ENCODE measurements at regions not wholly inside any gene's neighbourhood (a gene's known extent, or its start where the extent isn't known, plus 50 kb on each side); places are given as distances from the start of the nearest gene placed in this dataset.

- no peak for ATAC-seq
- H3K4me1 ChIP-seq: no peaks in the 10 kb centered on the region
Observed at GRCh38 chr14:81938341-81938740, 404.7 kb upstream of the SEL1L start.

DNA sequence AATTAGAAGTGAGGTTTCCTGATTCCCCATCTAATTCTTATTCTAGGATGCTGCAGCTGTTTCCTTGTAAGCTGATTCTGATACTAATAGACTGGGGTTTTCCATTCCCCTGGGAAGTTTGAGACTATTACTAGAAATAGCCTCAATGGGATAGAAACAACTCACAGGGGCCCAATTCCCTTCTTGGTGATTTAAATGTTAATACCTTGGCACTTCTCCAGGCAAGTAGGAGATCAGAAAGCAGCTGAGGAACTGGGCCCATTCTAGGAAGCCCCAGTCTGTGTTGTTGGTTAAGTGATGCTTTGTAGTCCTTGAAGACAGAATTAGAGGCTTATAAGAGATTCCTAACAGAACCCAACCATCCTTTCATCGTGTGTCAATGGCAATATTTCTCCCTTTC, 407.0 kb upstream of the SEL1L start:
- TF ChIP-seq CTCF (IDR thresholded peaks at IDR 0.05) (no peak), POLR2A (IDR thresholded peaks at IDR 0.05) (no peak)
- H3K9me3 ChIP-seq: no peaks in the 10 kb centered on the region
- H3K27ac ChIP-seq: no peak overlapping the region
- ATAC-seq: no peak
- H3K4me3 ChIP-seq: no peak overlapping the region
- intact Hi-C loops (cut with DNase I): no loop called here
- no peaks in the 10 kb centered on the region for H3K4me1 ChIP-seq
- DNase-seq: no peak
- no peaks in the 10 kb centered on the region for H3K36me3 ChIP-seq
- H3K27me3 ChIP-seq: no peaks in the 10 kb centered on the region
- 49 to 67% (median 50%) methylated on average over 1 of the region's 1 CpG for WGBS, 4 donors

More at GRCh38 chr14:81938341-81938740, 404.7 kb upstream of the SEL1L start:
- Histone ChIP-seq H3K27me3 (no peaks in the 10 kb centered on the region), H3K27ac (no peak overlapping the region), H3K4me3 (no peak overlapping the region), H3K9me3 (no peaks in the 10 kb centered on the region), H3K36me3 (no peaks in the 10 kb centered on the region)
- 56 to 72% (median 65%) methylated on average over 3 of the region's 3 CpGs for WGBS, 4 donors
- intact Hi-C loops (cut with DNase I): no loop called here
- TF ChIP-seq CTCF (IDR thresholded peaks at IDR 0.05): no peak
- TF ChIP-seq POLR2A (IDR thresholded peaks at IDR 0.05): no peak
- DNase-seq: no peak

- H3K9me3 ChIP-seq: no peaks in the 10 kb centered on the region
- no peaks in the 10 kb centered on the region for H3K4me1 ChIP-seq
- ATAC-seq (no peak), DNase-seq (no peak)
- no peak overlapping the region for H3K4me3 ChIP-seq
- H3K36me3 ChIP-seq: no peaks in the 10 kb centered on the region
- no peak for TF ChIP-seq CTCF (IDR thresholded peaks at IDR 0.05)
- no peak for TF ChIP-seq POLR2A (IDR thresholded peaks at IDR 0.05)
- intact Hi-C loops (cut with DNase I): no loop called here
- no peak overlapping the region for H3K27ac ChIP-seq
- H3K27me3 ChIP-seq: no peaks in the 10 kb centered on the region
Observed at GRCh38 chr14:81942071-81942470, 408.4 kb upstream of the SEL1L start.

DNA sequence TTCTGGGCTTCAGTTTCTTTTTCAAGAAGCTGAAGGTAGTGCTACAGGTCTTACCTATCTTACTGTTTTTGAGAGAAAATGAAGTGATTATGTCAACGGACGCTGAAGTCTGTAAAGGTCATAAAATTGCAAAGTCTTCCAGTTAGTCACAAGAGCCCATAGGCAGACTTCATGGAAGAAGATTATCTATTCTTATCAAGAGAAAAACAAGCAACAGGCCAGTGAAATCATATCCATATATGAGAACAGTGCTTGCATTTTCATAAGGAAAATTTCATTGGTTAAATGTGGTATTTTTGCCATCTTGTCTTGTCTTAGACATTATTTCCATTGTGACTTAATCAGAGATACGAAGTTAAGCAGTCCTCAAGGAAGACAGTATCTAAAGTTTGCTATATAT, 412.7 kb upstream of the SEL1L start:
- no peak for ATAC-seq
- Histone ChIP-seq H3K4me1 (no peaks in the 10 kb centered on the region), H3K27ac (no peak overlapping the region), H3K27me3 (no peaks in the 10 kb centered on the region), H3K4me3 (no peak overlapping the region), H3K36me3 (no peaks in the 10 kb centered on the region), H3K9me3 (no peaks in the 10 kb centered on the region)
- DNase-seq: no peak
- TF ChIP-seq CTCF (IDR thresholded peaks at IDR 0.05) (no peak), POLR2A (IDR thresholded peaks at IDR 0.05) (no peak)
- intact Hi-C loops (cut with DNase I): no loop called here
- 52 to 63% (median 61%) methylated on average over 3 of the region's 3 CpGs for WGBS, 4 donors
